ENCODE measurements at regions not wholly inside any gene's neighbourhood (a gene's known extent, or its start where the extent isn't known, plus 50 kb on each side); places are given as distances from the start of the nearest gene placed in this dataset.

DNA sequence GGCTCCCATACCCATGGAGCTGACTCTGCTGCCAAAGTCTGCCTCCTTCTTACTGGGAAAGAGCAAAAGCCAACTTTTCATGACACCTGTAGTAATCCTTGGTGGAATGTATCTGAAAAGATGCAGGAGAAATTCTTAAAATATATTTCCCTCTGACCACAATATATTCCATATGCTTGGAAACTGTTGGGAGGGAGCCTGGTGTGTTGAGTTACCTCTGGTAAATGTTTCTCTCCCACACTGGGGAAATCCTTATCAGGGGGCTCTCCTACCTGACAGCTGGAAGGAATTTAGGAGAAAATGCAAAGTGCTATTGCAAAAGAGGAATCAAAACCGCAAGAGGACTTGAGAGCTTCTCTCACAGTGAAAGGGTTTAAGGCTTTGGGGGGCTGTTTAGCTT is 139.4 kb downstream of the TBX5 start:
- TF ChIP-seq, protein P1, sequence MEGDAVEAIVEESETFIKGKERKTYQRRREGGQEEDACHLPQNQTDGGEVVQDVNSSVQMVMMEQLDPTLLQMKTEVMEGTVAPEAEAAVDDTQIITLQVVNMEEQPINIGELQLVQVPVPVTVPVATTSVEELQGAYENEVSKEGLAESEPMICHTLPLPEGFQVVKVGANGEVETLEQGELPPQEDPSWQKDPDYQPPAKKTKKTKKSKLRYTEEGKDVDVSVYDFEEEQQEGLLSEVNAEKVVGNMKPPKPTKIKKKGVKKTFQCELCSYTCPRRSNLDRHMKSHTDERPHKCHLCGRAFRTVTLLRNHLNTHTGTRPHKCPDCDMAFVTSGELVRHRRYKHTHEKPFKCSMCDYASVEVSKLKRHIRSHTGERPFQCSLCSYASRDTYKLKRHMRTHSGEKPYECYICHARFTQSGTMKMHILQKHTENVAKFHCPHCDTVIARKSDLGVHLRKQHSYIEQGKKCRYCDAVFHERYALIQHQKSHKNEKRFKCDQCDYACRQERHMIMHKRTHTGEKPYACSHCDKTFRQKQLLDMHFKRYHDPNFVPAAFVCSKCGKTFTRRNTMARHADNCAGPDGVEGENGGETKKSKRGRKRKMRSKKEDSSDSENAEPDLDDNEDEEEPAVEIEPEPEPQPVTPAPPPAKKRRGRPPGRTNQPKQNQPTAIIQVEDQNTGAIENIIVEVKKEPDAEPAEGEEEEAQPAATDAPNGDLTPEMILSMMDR (IDR thresholded peaks at IDR 0.05) = no peak
- no peak for TF ChIP-seq POLR2A (IDR thresholded peaks at IDR 0.05)

All from testis (tissue), 2 donors.